ENCODE measurements at regions not wholly inside any gene's neighbourhood (a gene's known extent, or its start where the extent isn't known, plus 50 kb on each side); places are given as distances from the start of the nearest gene placed in this dataset.

DNA sequence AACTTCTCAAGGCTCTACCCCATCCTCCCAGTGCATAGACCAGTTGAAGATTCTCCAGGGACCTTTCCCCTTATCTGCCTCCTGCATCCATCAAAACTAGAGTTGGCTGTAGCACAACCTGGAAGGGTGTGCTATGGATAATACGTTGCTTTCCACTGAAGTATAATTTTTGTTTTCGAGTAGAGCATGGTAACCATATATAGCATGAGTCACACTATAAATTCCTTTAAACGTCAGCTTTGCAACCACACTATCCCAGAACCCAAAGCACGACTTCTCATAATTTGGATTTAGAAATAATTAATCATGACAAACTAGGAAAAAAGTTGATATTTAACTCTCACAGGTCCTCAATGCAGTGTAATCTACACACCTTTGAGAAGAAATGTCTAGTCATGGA is 138.3 kb upstream of the NBEA start:
- TF ChIP-seq GATA3 (IDR thresholded peaks at IDR 0.05; ENCODE audit: low read depth, low read length) (no peak), GATA2 (IDR thresholded peaks at IDR 0.05; ENCODE audit: low read depth, low read length) (no peak)

All from SH-SY5Y (cell line).